ENCODE measurements at regions not wholly inside any gene's neighbourhood (a gene's known extent, or its start where the extent isn't known, plus 50 kb on each side); places are given as distances from the start of the nearest gene placed in this dataset.

DNA sequence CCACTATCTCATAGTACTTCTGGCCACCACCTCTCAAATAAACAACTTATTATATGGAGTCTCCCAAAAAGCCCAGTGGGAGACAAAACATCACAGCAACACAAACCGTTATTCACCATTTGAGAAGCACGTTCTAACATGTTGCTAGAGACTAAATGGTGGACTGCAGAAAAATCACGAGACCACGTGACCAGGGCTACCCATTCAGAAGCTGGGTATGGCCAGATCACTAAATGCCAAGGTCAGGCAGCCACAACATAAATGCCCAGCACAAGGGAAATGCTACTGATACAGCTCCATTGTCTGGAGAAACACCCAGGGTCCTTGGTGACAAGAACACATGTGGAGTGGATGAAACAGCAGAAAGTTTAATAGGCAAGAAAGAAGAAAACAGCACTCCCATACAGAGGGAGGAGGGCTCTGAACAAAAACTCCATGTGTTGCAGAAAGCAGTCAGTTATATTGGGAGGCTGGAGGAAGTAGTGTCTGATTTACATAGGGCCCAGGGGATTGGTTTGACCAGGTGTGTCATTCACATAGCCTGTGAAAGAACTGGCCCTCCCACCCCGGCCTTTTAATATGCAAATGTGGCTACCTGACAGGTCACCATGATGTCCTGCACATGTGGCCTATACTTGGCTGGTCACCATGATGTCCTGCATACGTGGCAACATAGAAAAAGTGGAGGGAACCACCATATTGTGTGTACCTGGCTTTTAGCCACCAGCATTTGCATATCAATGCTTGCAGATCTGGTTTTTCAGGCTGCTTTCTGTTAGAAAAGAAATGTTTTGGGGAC is 97.2 kb downstream of the TRIM36 start:
- DNase-seq = no peak

GRCh38 chr5:115070737-115071136 is 99.0 kb downstream of the TRIM36 start:
- no peak for DNase-seq

GRCh38 chr5:115069087-115069968 is 100.4 kb downstream of the TRIM36 start:
- no peak for DNase-seq

- no peak for DNase-seq
These were observed 101.2 kb downstream of the TRIM36 start for GRCh38 chr5:115068239-115069086.

DNA sequence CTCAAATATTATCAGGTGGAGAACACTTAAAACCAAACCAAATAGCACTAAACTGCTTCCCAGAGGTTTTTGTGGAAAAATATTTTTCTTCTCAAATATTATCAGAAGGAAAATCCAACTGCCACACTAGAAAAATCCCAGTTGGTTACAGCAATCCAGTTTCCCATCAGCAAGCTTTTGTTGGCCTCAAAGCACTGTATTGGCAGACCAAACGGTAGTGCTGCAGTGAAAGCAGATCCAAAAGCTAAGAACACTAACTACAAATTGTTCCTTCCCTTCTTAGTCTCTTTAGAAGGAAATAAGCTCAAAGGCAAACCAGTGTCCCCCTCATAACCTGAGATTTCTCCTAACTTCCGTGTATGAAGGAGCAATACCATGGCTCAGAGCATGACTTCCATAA is 105.3 kb downstream of the TRIM36 start:
- DNase-seq = no peak

DNA sequence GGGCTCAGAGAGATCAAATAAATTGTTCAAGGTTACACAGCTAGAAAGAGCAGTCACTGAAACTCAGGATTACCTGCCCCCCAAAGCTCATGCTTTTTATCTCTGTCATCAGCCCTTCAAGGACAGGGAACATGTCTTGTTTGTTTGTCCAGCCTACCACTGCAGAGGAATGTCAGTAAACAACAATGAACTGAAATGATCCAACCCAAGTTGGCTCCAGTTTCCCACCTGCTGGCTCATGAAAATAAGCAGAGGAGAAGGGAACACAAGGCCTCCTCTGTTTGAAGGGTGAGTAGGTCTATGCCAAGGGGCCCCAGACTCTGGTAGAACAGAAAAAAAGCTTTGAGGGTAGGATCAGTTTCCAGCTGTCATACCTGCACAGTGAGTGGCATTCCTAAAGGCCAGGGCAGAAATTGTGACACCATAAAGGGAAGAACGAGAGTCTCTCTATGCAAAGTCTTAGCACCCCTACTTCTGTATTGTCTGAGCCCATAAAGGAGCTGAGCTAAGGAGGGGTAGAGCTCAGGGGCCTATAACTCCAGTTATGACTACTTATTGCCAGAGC is 115.2 kb downstream of the TRIM36 start:
- DNase-seq = no peak

DNA sequence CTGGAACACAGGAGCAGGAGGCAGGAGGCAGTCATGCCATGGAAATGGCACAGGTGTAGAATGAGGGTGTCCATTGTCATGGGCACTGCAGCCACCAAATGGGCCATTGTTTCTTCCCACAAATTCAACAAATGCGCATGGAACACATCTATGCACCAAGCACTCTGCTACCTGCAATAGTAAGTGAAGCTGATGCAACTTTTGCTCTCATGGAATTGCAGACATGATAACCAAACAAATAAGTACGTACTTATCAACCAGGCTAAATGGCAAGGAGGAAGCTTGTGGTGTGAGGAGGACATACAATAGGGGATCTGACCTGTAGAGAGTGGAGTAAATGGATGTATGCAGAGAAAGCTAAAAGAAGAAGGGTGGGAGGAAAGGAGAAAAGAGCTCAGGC is 116.8 kb downstream of the TRIM36 start:
- DNase-seq = no peak

- DNase-seq = no peak
These were observed 118.8 kb downstream of the TRIM36 start for GRCh38 chr5:115050866-115051265.

GRCh38 chr5:115033861-115034260 is 135.8 kb downstream of the TRIM36 start:
- no peak for DNase-seq

- DNase-seq = no peak
These were observed 141.2 kb downstream of the TRIM36 start for GRCh38 chr5:115028557-115028956.

DNA sequence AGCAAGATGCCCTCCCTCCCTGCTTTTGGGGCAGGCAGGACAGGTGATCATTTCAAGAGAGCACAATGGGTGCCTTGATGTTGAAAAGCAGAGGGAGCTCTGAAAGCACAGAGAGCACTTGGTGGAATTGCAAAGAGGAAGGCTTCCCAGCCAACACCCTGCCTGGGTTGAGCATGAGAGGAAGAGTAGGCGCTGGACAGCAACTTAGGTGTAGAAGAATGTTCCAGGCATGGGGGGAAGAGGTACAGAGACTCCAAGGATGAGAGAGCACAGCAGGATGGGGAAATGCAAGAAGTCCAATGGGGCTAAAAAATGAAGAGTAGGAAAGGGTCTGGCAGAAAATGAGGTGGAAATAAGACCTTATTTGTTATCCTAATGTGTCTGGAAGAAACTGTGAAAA is 144.8 kb downstream of the TRIM36 start:
- DNase-seq = no peak

- DNase-seq = no peak
These were observed 147.4 kb downstream of the TRIM36 start for GRCh38 chr5:115022303-115022702.

DNA sequence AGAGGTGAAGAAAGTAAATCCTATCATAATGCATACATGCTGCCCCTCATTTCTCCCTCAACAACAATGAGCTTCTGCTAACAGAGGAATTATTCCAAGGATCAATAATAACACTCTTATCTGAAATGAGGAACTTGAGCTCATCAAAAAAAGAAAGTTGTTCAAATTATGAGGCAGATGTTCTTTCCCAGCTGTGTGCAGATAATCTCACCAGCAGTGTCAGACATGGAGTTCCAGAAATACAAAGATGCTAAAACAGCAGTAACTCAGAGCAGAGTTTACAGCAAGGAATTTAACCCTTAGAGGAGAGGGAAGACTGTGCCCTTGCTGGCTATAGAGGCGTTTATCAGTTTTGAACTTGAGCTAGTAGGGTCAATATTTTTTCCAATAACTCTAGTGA is 153.1 kb downstream of the TRIM36 start:
- no peak for DNase-seq

GRCh38 chr5:114999176-114999575 is 170.5 kb downstream of the TRIM36 start:
- DNase-seq = no peak

- DNase-seq = no peak
These were observed 180.2 kb downstream of the TRIM36 start for GRCh38 chr5:114989512-114989911.

- DNase-seq = no peak
These were observed 181.6 kb downstream of the TRIM36 start for GRCh38 chr5:114988096-114988495.

- DNase-seq = no peak
These were observed 184.9 kb downstream of the TRIM36 start for GRCh38 chr5:114984796-114985195.

DNA sequence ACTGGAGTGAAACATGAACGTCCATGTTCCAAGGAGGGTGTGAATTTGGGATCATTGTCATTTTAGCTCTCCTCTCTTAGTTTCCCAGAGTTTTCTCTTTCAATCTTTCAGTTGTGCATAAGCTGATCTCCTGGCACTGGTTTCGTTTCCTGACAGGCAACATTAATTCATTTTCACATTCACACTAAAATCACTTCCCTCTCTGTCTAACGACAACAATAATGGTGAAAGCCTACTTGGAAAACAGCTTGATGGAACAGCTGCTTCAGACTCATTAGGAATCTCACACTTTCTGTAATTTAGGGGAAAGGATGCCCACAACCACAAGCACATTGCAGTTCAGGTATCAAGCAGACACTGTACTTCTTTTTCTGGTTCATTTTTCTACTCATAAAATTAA is 188.6 kb downstream of the TRIM36 start:
- no peak for DNase-seq

- DNase-seq = no peak
These were observed 191.6 kb downstream of the TRIM36 start for GRCh38 chr5:114977979-114978573.

DNA sequence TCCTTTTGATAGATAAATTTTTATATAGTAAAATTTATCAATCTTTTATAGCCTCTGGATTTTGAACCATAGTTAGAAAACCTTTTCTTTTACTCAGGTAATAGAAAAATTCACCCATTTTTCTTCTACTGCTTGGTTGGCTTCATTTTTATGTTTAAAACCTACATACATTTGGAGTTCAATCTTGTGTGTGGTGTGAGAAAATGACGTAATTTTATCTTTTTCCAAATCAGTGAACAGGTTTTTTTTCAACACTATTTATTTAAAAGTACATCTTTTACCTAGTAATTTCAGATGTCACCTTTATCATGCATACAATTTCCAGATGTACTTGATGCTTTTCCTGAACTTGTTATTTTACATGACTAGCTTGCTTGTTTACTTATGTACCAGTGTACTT is 200.2 kb downstream of the TRIM36 start:
- DNase-seq = no peak

GRCh38 chr5:114957384-114957783 is 212.3 kb downstream of the TRIM36 start:
- DNase-seq = no peak

- DNase-seq = no peak
These were observed 216.1 kb downstream of the TRIM36 start for GRCh38 chr5:114953565-114953964.

Data from right kidney (tissue), 1 donor.